A549 (cell line): ENCODE measurements at regions not wholly inside any gene's neighbourhood (a gene's known extent, or its start where the extent isn't known, plus 50 kb on each side); places are given as distances from the start of the nearest gene placed in this dataset.
"Not testable (repeated sequence)": the region's sequence is repeated elsewhere in the genome, so short reads cannot be mapped to it uniquely, and the experiment has no call there.

Experiments
- ATAC-seq, 2 experiments: fragments of 200-7000 bp in 1 of 2; fragments of >200 bp in 1 of 2; cut with Nextera tagmentation in 1 of 2; cut with Tn5 transposase in 1 of 2; 3 replicates each; pipeline versions ENCODE4 v1.8.0 to v1.9.1; 2018 to 2020; ENCODE audit warnings: mild to moderate bottlenecking in 1 of 2, moderate library complexity in 1 of 2
- CTCF ChIA-PET: fragments of 300-600 bp; sonication (Branson Sonifier 250); formaldehyde crosslinking; extraction: SDS; loops from one replicate; lab custom pipeline; 2021; ENCODE audit warnings: antibody characterized with exemption, inconsistent platforms; lab: Yijun Ruan, JAX
- POLR2A ChIA-PET: fragments of 350-600 bp; formaldehyde crosslinking; extraction: SDS; loops from one replicate; lab custom pipeline; 2021; ENCODE audit warnings: antibody characterized with exemption, inconsistent platforms; lab: Yijun Ruan, JAX
- DNase-seq, 2 experiments: peaks; one replicate each; pipeline versions ENCODE4 v3.0.0 to v3.0.0-alpha.2; 2011 to 2016; ENCODE audit warnings: low read depth in 1 of 2, low spot score in 1 of 2
- FAIRE-seq: peaks from 2 replicates; lab custom pipeline; 2011; peaks lifted over from hg19 to GRCh38; lab: Jason Lieb, UNC
- H3K27ac ChIP-seq, 2 experiments: fragments of >200 bp; sonication (Bioruptor Twin); formaldehyde crosslinking; 3 replicates each; pipeline ENCODE4 v1.5.1; 2016 to 2017
- H3K4me1 ChIP-seq: fragments of >200 bp; sonication (Bioruptor Twin); formaldehyde crosslinking; 3 replicates; pipeline ENCODE4 v1.6.1; 2016
- H3K4me2 ChIP-seq: fragments of >200 bp; sonication (Bioruptor Twin); formaldehyde crosslinking; 3 replicates; pipeline ENCODE4 v1.6.1; 2016
- H3K4me3 ChIP-seq: fragments of >200 bp; sonication (Bioruptor Twin); formaldehyde crosslinking; 3 replicates; pipeline ENCODE4 v1.5.1; 2016
- H3K9me3 ChIP-seq: fragments of >200 bp; sonication (Bioruptor Twin); formaldehyde crosslinking; 3 replicates; pipeline ENCODE4 v1.6.1; 2016
- BCL3 ChIP-seq: fragments of >200 bp; sonication (Bioruptor Twin); formaldehyde crosslinking; IDR thresholded peaks from 3 replicates; pipeline ENCODE4 v1.6.1; 2016
- CHD2 ChIP-seq: fragments of 150-350 bp; IDR thresholded peaks from 2 replicates; pipeline ENCODE4 v1.6.1; 2014; ENCODE audit warnings: low read length; ENCODE audit not compliant: partially characterized antibody
- ELK1 ChIP-seq: fragments of 150-350 bp; IDR thresholded peaks from 2 replicates; pipeline ENCODE4 v1.6.1; 2014; ENCODE audit warnings: low read depth, mild to moderate bottlenecking, low read length
- FOXS1 ChIP-seq: fragments of 250-450 bp; sonication (Bioruptor Pico); IDR thresholded peaks from 2 replicates; pipeline ENCODE4 v1.5.0; 2020; ENCODE audit warnings: mild to moderate bottlenecking, moderate library complexity
- GATA3 ChIP-seq: IDR thresholded peaks from 2 replicates; pipeline ENCODE4 v1.6.1; 2012; ENCODE audit warnings: borderline replicate concordance
- HES2 ChIP-seq: fragments of >200 bp; sonication (Bioruptor Twin); formaldehyde crosslinking; IDR thresholded peaks from 2 replicates; pipeline ENCODE4 v1.6.1; 2016
- HEYL ChIP-seq: fragments of 250-450 bp; sonication (Bioruptor Pico); IDR thresholded peaks from 2 replicates; pipeline ENCODE4 v1.8.0; 2021; ENCODE audit warnings: mild to moderate bottlenecking, moderate library complexity
- HOXB5 ChIP-seq: fragments of 250-450 bp; sonication (Bioruptor Pico); IDR thresholded peaks from 2 replicates; pipeline ENCODE4 v1.5.0; 2020; ENCODE audit warnings: mild to moderate bottlenecking, moderate library complexity
- MAFK ChIP-seq: fragments of 450-650 bp; IDR thresholded peaks from 2 replicates; pipeline ENCODE4 v1.6.1; 2014; ENCODE audit not compliant: partially characterized antibody
- MAZ ChIP-seq: fragments of 150-350 bp; IDR thresholded peaks from 2 replicates; pipeline ENCODE4 v1.6.1; 2014; ENCODE audit warnings: antibody characterized with exemption, low read depth, low read length, borderline replicate concordance
- NPAS2 ChIP-seq: fragments of 250-450 bp; sonication (Bioruptor Pico); IDR thresholded peaks from 2 replicates; pipeline ENCODE4 v1.8.0; 2022; ENCODE audit warnings: mild to moderate bottlenecking, moderate library complexity, borderline replicate concordance
- POLR2AphosphoS2 ChIP-seq: conservative IDR thresholded peaks from 2 replicates; pipeline ENCODE4 v1.6.1; 2012; ENCODE audit warnings: low read length, improper control_type of control experiment, inconsistent platforms
- RCOR1 ChIP-seq: fragments of 150-350 bp; IDR thresholded peaks from 2 replicates; pipeline ENCODE4 v1.6.1; 2014; ENCODE audit warnings: antibody characterized with exemption, low read length, low read depth
- RFX5 ChIP-seq: fragments of 450-650 bp; IDR thresholded peaks from 2 replicates; pipeline ENCODE4 v1.7.1; 2014; ENCODE audit warnings: antibody characterized with exemption, mild to moderate bottlenecking, moderate library complexity
- SMC3 ChIP-seq: fragments of >200 bp; sonication (Bioruptor Twin); formaldehyde crosslinking; IDR thresholded peaks from 3 replicates; pipeline ENCODE4 v1.6.1; 2018; ENCODE audit warnings: inconsistent platforms
- SREBF2 ChIP-seq: fragments of 450-650 bp; IDR thresholded peaks from 2 replicates; pipeline ENCODE4 v1.6.1; 2014; ENCODE audit warnings: mild to moderate bottlenecking, moderate library complexity
- TFCP2L1 ChIP-seq: fragments of 250-450 bp; sonication (Bioruptor Pico); IDR thresholded peaks from 2 replicates; pipeline ENCODE4 v1.5.0; 2021; ENCODE audit warnings: mild to moderate bottlenecking
- WGBS: methylation state at CpG from one replicate; pipeline ENCODE4 v1.1.6; 2017; ENCODE audit errors: missing lambda C conversion rate; 5-methylcytosine and 5-hydroxymethylcytosine counted together

- Histone ChIP-seq H3K27ac (no peak overlapping the region), H3K4me2 (no peak overlapping the region), H3K9me3 (no peaks in the 10 kb centered on the region), H3K4me1 (no peaks in the 10 kb centered on the region), H3K4me3 (no peak overlapping the region)
- FAIRE-seq (no peak), DNase-seq (no peak), ATAC-seq (no peak)
- ChIA-PET POLR2A (no interaction called here), CTCF (no interaction called here)
- TF ChIP-seq GATA3: no peak
- no peak for TF ChIP-seq SREBF2
- TF ChIP-seq MAFK: no peak
- TF ChIP-seq HES2: no peak
- 25% methylated on average over 3 of the region's 3 CpGs for WGBS
Measured at GRCh38 chr2:126272401-126272800, 383.6 kb upstream of the GYPC start.

GRCh38 chr2:126275098-126275497 is 380.9 kb upstream of the GYPC start:
- ChIA-PET POLR2A (no interaction called here), CTCF (no interaction called here)
- TF ChIP-seq NPAS2 (CRISPR knock-in tag) (no peak), HOXB5 (CRISPR knock-in tag) (no peak), HEYL (no peak), CHD2 (no peak), ELK1 (no peak), SMC3 (no peak), TFCP2L1 (CRISPR knock-in tag) (no peak), RCOR1 (no peak), POLR2AphosphoS2 (no peak), FOXS1 (CRISPR knock-in tag) (no peak)
- 59% methylated on average over 2 of the region's 2 CpGs for WGBS
- H3K9me3 ChIP-seq: no peaks in the 10 kb centered on the region
- H3K4me2 ChIP-seq: no peak overlapping the region
- no peaks in the 10 kb centered on the region for H3K4me1 ChIP-seq
- no peak for DNase-seq
- no peak overlapping the region for H3K27ac ChIP-seq
- ATAC-seq: no peak
- no peak for FAIRE-seq
- no peak overlapping the region for H3K4me3 ChIP-seq

GRCh38 chr2:126276268-126276667 is 379.7 kb upstream of the GYPC start:
- ATAC-seq, FAIRE-seq, CTCF ChIA-PET, H3K4me2 ChIP-seq, H3K4me3 ChIP-seq, POLR2A ChIA-PET, H3K9me3 ChIP-seq, DNase-seq, H3K27ac ChIP-seq, H3K4me1 ChIP-seq: not testable (repeated sequence)

GRCh38 chr2:126288362-126288761 is 367.6 kb upstream of the GYPC start:
- H3K4me1 ChIP-seq: no peaks in the 10 kb centered on the region
- DNase-seq: no peak
- ChIA-PET POLR2A (no interaction called here), CTCF (no interaction called here)
- ATAC-seq: no peak
- H3K4me3 ChIP-seq: no peak overlapping the region
- WGBS: 0% methylated on average over 1 of the region's 1 CpG
- TF ChIP-seq MAZ (no peak), HOXB5 (CRISPR knock-in tag) (no peak), POLR2AphosphoS2 (no peak), RFX5 (no peak), NPAS2 (CRISPR knock-in tag) (no peak), BCL3 (no peak)
- no peak overlapping the region for H3K27ac ChIP-seq
- H3K9me3 ChIP-seq: no peaks in the 10 kb centered on the region
- no peak overlapping the region for H3K4me2 ChIP-seq
- FAIRE-seq: no peak

GRCh38 chr2:126293962-126294361 is 362.0 kb upstream of the GYPC start:
- CTCF ChIA-PET, H3K9me3 ChIP-seq, H3K4me2 ChIP-seq, H3K4me3 ChIP-seq, H3K27ac ChIP-seq, H3K4me1 ChIP-seq, POLR2A ChIA-PET, FAIRE-seq, ATAC-seq, DNase-seq: not testable (repeated sequence)
- WGBS: no CpG with 5 or more reads among the region's 1 CpG
